ENCODE measurements at regions not wholly inside any gene's neighbourhood (a gene's known extent, or its start where the extent isn't known, plus 50 kb on each side); places are given as distances from the start of the nearest gene placed in this dataset.
"Not testable (repeated sequence)": the region's sequence is repeated elsewhere in the genome, so short reads cannot be mapped to it uniquely, and the experiment has no call there.

DNA sequence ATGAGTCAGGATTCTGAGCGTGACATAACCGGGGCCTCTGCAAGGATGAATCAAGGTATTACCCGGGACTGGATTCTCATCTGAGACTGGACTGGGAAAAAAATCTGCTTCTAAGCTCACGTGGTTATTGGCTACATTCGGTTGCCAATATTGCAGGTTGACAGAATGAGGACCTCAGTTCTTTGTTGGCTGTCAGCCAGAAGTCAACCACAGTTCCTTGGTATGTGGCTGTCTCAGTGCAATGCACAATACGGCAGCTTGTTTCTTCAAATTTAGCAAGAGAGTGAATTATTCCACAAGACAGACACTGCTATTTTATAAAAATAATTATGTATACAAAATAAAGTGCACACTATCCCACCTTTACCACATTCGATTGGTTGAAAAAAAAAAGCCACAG lies 424.2 kb downstream of the KLHL4 start:
- no peak for DNase-seq (ENCODE audit: low spot score)

GRCh38 chrX:87961471-87961870 lies 443.9 kb downstream of the KLHL4 start:
- no peak for DNase-seq (ENCODE audit: low spot score)

- DNase-seq (ENCODE audit: low spot score) = no peak
Measured at GRCh38 chrX:87968118-87968517, 450.5 kb downstream of the KLHL4 start.

- not testable (repeated sequence) for DNase-seq (ENCODE audit: low spot score)
Measured at GRCh38 chrX:87972121-87972520, 454.5 kb downstream of the KLHL4 start.

DNA sequence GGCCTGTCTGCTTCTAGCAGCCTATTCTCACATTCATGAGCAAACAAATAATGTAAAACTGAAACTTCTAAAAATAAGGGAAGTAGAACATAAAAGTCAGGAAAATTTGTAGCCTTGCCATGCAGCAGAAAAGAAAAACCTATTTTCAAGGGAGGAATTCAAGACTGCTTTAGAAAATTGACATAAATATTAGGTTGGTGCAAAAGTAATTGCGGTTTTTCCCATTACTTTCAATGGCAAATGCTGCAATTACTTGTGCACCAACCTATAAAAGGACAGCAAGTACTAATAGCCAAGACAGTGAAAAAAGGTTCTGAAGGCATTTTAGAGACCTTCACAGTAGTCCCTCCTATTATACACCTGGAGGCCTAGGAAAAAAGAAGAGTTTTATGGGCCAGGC lies 457.8 kb downstream of the KLHL4 start:
- DNase-seq (ENCODE audit: low spot score) = no peak

DNA sequence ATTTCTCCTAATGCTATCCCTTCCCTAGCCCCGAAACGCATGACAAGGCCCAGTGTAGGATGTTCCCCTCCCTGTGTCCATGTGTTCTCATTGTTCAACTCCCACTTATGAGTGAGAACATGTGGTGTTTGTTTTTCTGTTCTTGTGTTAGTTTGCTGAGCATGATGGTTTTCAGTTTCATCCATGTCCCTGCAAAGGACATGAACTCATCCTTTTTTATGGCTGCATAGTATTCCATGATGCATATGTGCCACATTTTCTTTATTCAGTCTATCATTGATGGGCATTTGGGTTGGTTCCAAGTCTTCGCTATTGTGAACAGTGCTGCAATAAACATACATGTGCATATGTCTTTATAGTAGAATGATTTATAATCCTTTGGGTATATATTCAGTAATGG lies 490.3 kb downstream of the KLHL4 start:
- not testable (repeated sequence) for DNase-seq (ENCODE audit: low spot score)

- DNase-seq (ENCODE audit: low spot score) = no peak
Measured at GRCh38 chrX:88024022-88024421, 506.4 kb downstream of the KLHL4 start.

DNA sequence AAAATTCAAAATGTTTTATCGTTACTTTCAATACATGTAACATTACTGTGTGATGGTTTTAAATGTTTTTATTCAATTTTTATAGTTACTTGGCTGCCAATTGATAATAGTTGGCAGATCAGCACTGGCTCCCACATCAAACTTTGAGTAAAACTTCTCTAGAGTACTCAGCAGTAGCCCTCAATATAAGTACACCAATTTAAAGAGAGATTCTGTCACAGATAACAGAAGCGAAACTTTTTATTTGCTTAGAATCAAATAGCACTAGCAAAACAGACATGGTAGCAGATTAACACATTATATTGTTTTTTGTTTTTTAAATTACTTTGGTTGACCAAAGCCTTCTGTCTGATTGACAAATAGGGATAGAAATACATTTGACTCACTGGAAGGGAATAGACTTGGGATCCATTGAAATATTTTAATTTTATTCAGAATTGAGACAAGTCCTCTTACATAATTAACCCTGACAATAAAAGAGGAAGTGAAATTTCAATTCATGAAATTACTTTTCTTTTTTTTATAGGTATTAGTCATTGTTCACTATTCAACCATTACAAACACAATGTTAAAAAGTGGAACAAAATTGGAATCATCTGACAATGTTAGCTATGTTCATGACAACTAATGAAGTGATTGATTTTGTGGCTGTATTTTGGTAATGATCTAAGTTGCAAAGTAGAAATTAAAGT lies 554.9 kb downstream of the KLHL4 start:
- DNase-seq (ENCODE audit: low spot score) = no peak

DNA sequence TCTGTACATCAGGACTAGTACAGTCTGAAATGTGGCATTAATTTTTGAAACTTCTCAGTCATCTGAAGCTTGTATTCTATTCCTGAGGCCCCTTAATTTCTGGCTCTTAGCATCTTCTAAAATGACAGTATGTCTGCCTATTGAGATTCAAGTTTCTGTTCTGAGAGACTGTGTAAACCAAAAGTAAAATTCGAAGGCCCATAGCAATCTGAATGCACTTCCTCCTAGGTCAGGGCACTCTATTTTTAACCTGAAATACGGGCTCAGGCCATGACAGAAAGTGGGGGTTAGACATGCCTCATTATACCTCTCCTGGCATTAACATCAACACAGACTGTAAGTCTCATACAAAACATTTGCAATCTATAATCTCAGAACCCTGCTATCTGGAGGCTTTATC lies 584.4 kb downstream of the KLHL4 start:
- DNase-seq (ENCODE audit: low spot score) = no peak

DNA sequence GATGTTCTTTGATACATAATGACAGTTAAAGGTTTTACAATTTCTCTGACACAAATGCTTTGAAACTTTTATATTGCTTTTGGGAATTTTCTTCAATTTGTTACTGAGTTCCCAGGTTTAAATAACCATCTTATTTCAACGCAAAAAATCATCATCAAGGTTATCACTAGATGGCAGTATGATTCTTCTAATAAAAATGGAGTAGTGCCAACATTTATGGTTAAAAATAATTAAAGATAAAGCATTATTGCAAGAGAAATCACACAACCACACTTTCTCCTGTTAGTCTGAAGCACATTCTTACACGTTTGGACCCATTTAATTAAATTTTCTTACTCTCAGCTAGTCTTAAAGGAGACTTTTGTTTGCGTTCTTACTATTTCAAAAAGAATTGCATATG lies 611.3 kb upstream of the CPXCR1 start:
- no peak for DNase-seq (ENCODE audit: low spot score)

GRCh38 chrX:88136328-88136727 lies 610.7 kb upstream of the CPXCR1 start:
- DNase-seq (ENCODE audit: low spot score) = no peak

GRCh38 chrX:88146577-88146976 lies 600.4 kb upstream of the CPXCR1 start:
- no peak for DNase-seq (ENCODE audit: low spot score)

DNA sequence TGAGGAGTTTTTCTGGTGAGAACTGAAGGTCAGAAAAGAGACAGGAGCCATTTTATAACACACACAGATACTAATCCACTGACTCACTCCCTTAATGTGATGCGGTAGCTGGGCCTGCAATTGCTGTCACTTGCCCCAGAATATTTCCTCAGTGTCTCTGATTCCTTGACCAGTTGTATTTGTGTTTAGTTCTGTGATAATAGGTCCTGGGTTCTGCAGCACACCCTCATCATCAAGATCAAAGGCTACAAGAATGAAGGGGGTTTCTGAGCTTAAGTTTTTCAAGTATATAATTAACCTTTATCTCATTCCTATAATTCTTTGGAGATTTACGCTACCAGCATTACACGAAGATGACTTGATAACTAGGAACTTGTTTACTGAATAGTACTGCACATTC lies 576.5 kb upstream of the CPXCR1 start:
- no peak for DNase-seq (ENCODE audit: low spot score)

GRCh38 chrX:88173932-88174440 lies 573.0 kb upstream of the CPXCR1 start:
- DNase-seq (ENCODE audit: low spot score) = not testable (repeated sequence)

- no peak for DNase-seq (ENCODE audit: low spot score)
Measured at GRCh38 chrX:88202149-88202548, 544.9 kb upstream of the CPXCR1 start.

DNA sequence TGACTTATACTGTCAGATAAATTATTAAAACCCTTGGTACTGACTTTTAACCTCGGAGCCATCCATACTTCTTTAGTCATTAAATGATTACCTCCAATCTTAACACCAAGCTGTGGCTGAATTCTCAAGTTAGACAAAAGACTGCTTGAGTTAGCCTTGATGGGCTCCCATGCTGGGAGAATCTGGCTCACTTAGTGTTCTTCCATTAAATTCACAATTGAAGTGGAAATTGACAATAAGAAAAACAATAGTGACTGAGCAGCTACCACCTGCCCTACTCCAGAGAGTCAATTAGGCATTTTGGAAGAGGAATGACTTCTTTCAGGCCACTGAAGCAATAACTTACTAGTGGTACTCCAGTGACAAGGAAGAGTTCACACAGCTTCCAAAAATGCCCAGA lies 503.0 kb upstream of the CPXCR1 start:
- no peak for DNase-seq (ENCODE audit: low spot score)

- DNase-seq (ENCODE audit: low spot score) = no peak
Measured at GRCh38 chrX:88284844-88285243, 462.2 kb upstream of the CPXCR1 start.

DNA sequence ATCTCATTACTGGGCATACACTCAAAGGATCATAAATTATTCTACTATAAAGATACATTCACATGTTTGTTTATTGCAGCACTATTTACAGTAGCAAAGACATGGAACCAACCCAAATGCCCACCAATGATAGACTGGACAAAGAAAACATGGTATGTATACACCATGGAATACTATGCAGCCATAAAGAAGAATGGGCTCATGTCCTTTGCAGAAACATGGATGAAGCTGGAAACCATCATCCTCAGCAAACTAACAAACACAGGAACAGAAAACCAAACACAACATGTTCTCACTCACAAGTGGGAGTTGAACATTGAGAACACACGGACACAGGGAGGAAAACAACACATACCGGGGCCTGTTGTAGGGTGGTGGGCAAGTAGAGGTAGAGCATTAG lies 433.1 kb upstream of the CPXCR1 start:
- DNase-seq (ENCODE audit: low spot score) = not testable (repeated sequence)

DNA sequence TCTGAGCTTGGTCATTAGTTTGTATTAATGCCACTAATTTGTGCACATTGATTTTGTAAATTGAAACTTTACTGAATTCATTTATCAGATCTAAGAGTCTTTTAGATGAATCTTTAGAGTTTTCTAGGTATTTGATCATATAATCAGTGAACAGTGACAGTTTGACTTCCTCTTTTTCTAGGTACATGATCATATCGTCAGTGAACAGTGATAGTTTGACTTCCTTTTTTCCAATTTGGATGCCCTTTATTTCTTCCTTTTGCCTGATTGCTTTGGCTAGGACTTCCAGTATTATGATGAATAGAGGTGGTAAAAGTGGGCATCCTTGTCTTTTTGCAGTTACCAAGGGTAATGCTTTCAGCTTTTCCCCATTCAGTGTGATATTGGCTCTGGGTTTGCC lies 421.4 kb upstream of the CPXCR1 start:
- no peak for DNase-seq (ENCODE audit: low spot score)

DNA sequence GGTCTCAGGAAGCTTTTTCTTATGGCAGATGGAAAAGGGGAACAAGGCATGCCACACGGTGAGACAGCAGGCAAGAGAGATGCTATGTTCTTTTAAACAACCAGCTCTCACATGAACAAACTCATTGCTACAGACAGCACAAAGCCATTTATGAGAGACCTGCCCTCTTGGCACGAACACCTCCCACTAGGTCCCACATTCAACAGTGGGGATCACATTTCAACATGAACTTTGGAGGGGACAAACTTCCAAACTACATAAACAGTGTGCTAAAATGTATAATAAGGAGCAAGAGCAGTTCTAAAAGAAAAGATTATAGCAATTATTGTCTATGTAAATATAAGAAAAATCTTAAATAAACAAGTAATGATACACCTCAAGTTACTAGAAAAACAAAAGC lies 391.8 kb upstream of the CPXCR1 start:
- DNase-seq (ENCODE audit: low spot score) = no peak

GRCh38 chrX:88366314-88366713 lies 380.7 kb upstream of the CPXCR1 start:
- DNase-seq (ENCODE audit: low spot score) = no peak

- no peak for DNase-seq (ENCODE audit: low spot score)
Measured at GRCh38 chrX:88378406-88378805, 368.6 kb upstream of the CPXCR1 start.

- DNase-seq (ENCODE audit: low spot score) = no peak
Measured at GRCh38 chrX:88397551-88397950, 349.5 kb upstream of the CPXCR1 start.

GRCh38 chrX:88416002-88416401 lies 331.0 kb upstream of the CPXCR1 start:
- DNase-seq (ENCODE audit: low spot score) = no peak
